A673 (cell line): ENCODE measurements at regions not wholly inside any gene's neighbourhood (a gene's known extent, or its start where the extent isn't known, plus 50 kb on each side); places are given as distances from the start of the nearest gene placed in this dataset.
"Not testable (repeated sequence)": the region's sequence is repeated elsewhere in the genome, so short reads cannot be mapped to it uniquely, and the experiment has no call there.

Source experiments
- CTCF ChIP-seq: fragments of 300-800, 200-600 bp; sonication (generic); conservative IDR thresholded peaks from 2 replicates; pipeline ENCODE4 v1.5.1; 2017; ENCODE audit warnings: low read depth, mild to moderate bottlenecking, antibody characterized with exemption, low read length, moderate library complexity, mixed read lengths
- EZH2 ChIP-seq: fragments of 200-600 bp; sonication (generic); IDR thresholded peaks from 2 replicates; pipeline ENCODE4 v1.6.1; 2017; ENCODE audit warnings: borderline replicate concordance, low read depth, mild to moderate bottlenecking, mixed read lengths, antibody characterized with exemption, low read length; ENCODE audit not compliant: poor library complexity, severe bottlenecking

- not testable (repeated sequence) for TF ChIP-seq EZH2, CTCF
Observed at GRCh38 chr2:111339476-111339875, 218.8 kb downstream of the BCL2L11 start.
